ENCODE measurements at regions not wholly inside any gene's neighbourhood (a gene's known extent, or its start where the extent isn't known, plus 50 kb on each side); places are given as distances from the start of the nearest gene placed in this dataset.

- H3K4me3 ChIP-seq, result no peak overlapping the region
- DNase-seq, result no peak
- H3K27me3 ChIP-seq, result no peaks in the 10 kb centered on the region
- H3K9me3 ChIP-seq, result no peaks in the 10 kb centered on the region
- no peaks in the 10 kb centered on the region for H3K36me3 ChIP-seq
Observed at GRCh38 chr20:20915844-20916243, 190.3 kb downstream of the LINC00237 start.

DNA sequence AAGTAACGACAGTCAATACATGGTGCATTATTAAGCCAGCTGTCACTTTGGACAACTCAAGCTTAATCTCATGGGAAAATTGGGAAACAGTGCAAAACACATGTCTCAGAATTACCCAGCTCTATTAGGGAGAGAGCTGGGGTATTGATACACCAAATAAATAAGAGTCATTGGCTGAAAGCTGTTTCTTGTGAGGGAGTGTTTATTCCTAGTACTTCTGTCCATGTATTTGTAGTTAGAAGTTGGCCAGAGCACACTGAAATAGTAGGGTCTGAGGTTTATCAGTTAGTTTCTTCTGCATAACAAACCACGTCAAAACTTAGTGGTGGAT, 192.0 kb upstream of the RALGAPA2 start:
- no peak for DNase-seq
- Histone ChIP-seq H3K27me3 (no peaks in the 10 kb centered on the region), H3K9me3 (no peaks in the 10 kb centered on the region)

GRCh38 chr20:20903773-20904500, 191.5 kb upstream of the RALGAPA2 start:
- Histone ChIP-seq H3K27me3 (no peaks in the 10 kb centered on the region), H3K4me3 (no peak overlapping the region), H3K9me3 (no peaks in the 10 kb centered on the region), H3K36me3 (no peaks in the 10 kb centered on the region)
- DNase-seq, result no peak

More for the DNA sequence above, 192.0 kb upstream of the RALGAPA2 start:
- Histone ChIP-seq H3K4me3 (no peak overlapping the region), H3K36me3 (no peaks in the 10 kb centered on the region)

GRCh38 chr20:20897922-20898321, 185.5 kb upstream of the RALGAPA2 start:
- Histone ChIP-seq H3K36me3 (no peaks in the 10 kb centered on the region), H3K27me3 (no peaks in the 10 kb centered on the region), H3K9me3 (no peaks in the 10 kb centered on the region), H3K4me3 (no peak overlapping the region)
- DNase-seq, result no peak

DNA sequence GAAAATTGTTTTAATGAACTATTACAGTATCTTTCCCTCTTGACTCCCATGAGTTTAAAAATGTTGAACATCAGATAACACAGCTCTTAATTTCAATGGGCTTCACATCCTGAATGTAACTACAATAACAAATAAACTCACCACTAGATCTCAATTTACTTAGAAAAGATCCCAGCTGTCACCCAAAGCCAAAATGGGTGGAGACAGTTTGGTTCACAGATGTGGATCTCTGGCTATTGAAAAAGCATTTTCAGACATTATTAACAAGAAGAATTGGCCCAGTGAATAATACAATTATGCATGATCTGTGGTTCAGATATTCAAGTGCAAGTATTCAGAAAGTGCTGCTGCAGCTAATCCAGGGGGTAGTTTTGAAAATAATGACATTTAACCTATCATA, 184.7 kb upstream of the RALGAPA2 start:
- DNase-seq, result no peak
- H3K4me3 ChIP-seq, result no peak overlapping the region
- no peaks in the 10 kb centered on the region for H3K27me3 ChIP-seq
- H3K36me3 ChIP-seq, result no peaks in the 10 kb centered on the region
- H3K9me3 ChIP-seq, result no peaks in the 10 kb centered on the region

DNA sequence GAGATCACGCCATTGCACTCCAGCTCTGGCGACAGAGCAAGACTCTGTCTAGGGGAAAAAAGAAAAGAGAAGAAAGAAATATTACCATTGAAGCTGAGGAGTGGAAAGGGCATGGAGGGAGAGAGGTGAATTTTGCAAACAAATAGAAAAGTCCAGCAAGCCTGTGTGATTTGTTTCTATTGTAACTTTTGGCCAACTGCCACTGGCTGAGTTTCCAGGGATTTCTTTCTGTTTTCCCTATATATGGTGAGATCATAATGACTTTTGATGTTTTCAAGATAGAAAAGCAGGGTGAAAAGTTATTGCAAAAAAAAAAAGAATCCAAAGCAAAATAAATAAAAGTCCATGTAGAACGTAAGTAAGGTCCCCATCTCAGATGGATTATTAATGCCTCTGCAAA, 184.2 kb upstream of the RALGAPA2 start:
- no peaks in the 10 kb centered on the region for H3K36me3 ChIP-seq
- H3K9me3 ChIP-seq, result no peaks in the 10 kb centered on the region
- DNase-seq, result no peak
- no peaks in the 10 kb centered on the region for H3K27me3 ChIP-seq
- H3K4me3 ChIP-seq, result no peak overlapping the region

DNA sequence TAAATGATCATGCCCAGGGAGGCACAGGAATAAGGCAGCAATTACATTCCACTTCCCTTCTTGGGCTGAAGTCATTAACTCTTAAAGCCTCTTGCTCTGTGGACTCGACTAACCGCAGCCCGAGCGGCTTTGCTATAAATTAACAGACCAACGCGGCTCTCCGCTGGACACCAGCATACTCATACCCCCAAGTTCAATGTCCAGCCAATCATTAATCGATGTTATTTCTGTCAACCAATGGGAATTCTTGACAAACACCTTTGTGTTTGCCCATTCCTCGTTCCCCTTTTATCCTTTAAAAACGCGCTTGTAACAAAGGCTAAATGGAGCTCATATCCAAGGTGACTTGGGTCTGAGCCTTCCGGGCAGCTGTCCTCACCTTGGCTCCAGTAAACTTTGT, 183.1 kb upstream of the RALGAPA2 start:
- no peaks in the 10 kb centered on the region for H3K27me3 ChIP-seq
- DNase-seq, result no peak
- H3K9me3 ChIP-seq, result no peaks in the 10 kb centered on the region
- no peak overlapping the region for H3K4me3 ChIP-seq
- H3K36me3 ChIP-seq, result no peaks in the 10 kb centered on the region

GRCh38 chr20:20894753-20895152, 182.3 kb upstream of the RALGAPA2 start:
- H3K27me3 ChIP-seq, result no peaks in the 10 kb centered on the region
- H3K36me3 ChIP-seq, result no peaks in the 10 kb centered on the region
- H3K4me3 ChIP-seq, result no peak overlapping the region
- no peaks in the 10 kb centered on the region for H3K9me3 ChIP-seq
- peak; percentile 4 for DNase-seq

DNA sequence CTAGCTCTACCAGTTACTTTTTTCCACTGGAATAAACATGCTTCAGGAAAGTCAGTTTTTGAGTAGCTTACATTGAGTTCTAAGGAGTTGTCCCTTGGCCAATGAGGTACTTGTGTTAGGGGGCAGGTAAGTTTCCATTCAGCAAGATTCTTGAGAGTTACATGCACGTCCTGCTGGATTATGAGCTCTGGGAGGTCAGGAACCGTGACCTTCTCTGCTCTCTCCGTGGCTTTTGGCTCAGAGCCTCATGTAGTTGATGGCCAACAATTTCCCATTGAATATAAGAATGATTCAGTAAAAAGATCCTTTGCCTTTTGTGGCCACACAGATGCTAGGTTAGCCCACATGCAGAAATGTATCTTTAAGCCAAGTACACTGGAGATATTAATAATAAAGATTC, 181.8 kb upstream of the RALGAPA2 start:
- Histone ChIP-seq H3K9me3 (no peaks in the 10 kb centered on the region), H3K4me3 (no peak overlapping the region), H3K27me3 (no peaks in the 10 kb centered on the region), H3K36me3 (no peaks in the 10 kb centered on the region)
- no peak for DNase-seq

DNA sequence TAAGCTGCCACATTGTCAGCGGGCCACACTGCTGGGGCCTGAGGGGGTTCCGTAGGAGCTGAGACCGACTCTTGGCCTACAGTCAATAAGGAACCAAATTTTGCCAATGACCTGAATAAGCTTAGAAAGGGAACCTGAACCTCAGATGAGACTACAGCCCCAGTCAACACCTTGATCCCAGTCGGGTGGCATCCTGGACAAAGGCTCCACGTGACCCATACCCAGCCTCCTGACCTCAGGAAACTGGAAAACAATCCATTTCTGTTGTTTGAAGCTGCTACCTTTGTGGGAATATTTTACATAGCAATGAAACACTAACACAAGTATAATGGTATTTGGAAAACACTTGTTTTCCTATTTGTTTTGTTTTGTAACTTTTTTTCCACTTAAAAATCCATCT, 179.9 kb upstream of the RALGAPA2 start:
- H3K9me3 ChIP-seq, result no peaks in the 10 kb centered on the region
- no peaks in the 10 kb centered on the region for H3K27me3 ChIP-seq
- DNase-seq, result no peak
- no peak overlapping the region for H3K4me3 ChIP-seq
- H3K36me3 ChIP-seq, result no peaks in the 10 kb centered on the region

DNA sequence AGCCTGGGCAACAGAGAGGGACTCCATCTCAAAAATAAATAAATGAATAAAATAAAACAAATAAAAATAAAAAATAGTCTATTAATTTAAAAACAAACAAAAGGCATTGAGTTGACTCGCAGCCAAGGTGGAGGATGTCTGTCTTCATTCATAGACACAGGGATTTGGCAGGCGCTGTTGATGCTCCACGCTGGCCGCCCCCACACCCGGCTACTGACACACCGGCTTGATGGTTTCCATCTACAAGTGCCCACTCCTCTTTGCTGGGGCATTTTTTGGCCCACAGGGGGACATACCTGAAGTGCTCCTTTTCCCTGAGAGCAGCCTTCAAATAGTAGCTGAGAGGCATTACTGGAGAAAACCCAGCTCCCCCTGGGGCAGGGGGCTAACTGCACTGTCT, 178.3 kb upstream of the RALGAPA2 start:
- Histone ChIP-seq H3K9me3 (no peaks in the 10 kb centered on the region), H3K27me3 (no peaks in the 10 kb centered on the region), H3K36me3 (no peaks in the 10 kb centered on the region), H3K4me3 (no peak overlapping the region)
- no peak for DNase-seq

GRCh38 chr20:20888936-20889335, 176.5 kb upstream of the RALGAPA2 start:
- Histone ChIP-seq H3K36me3 (no peaks in the 10 kb centered on the region), H3K9me3 (no peaks in the 10 kb centered on the region), H3K27me3 (no peaks in the 10 kb centered on the region), H3K4me3 (no peak overlapping the region)
- DNase-seq, result no peak

- DNase-seq, result no peak
- no peak overlapping the region for H3K4me3 ChIP-seq
- no peaks in the 10 kb centered on the region for H3K36me3 ChIP-seq
- H3K27me3 ChIP-seq, result no peaks in the 10 kb centered on the region
- no peaks in the 10 kb centered on the region for H3K9me3 ChIP-seq
Observed at GRCh38 chr20:20888266-20888656, 175.8 kb upstream of the RALGAPA2 start.

DNA sequence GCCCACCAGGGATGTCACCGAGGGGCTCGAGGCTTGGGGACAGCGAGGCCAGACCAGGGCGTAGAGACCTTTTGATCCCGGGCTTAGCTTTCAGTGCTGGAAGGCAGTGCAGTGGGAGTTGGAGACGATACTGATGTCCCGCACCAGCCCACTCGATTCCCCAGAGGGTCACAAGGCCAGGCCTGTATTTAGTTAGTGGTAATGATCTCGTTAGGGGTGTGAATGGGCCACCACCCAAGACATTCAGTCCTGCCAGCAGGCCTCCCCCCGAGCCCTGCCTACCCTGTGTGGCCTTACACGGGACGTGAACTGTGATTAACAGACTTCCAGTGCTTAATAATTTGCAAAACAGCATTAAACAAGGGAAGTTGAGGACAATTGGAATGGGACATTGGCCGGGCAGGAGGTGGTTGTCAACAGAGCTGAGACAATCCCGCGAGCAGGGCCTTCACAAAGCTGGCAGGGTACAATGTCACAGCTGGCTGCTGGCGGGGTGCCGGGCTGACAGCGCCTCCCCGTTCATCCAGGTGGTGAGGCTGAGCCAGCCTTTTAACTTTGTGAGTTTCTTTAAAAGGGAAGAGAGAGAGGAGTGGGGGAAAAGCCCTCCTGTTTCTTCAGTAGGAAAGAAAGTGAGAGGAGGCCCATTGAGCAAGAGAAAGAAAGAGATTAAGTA, 175.3 kb upstream of the RALGAPA2 start:
- Histone ChIP-seq H3K4me3 (no peak overlapping the region), H3K36me3 (no peaks in the 10 kb centered on the region), H3K9me3 (no peaks in the 10 kb centered on the region), H3K27me3 (no peaks in the 10 kb centered on the region)
- no peak for DNase-seq

GRCh38 chr20:20881808-20882207, 169.4 kb upstream of the RALGAPA2 start:
- H3K36me3 ChIP-seq, result no peaks in the 10 kb centered on the region
- no peak overlapping the region for H3K4me3 ChIP-seq
- H3K27me3 ChIP-seq, result no peaks in the 10 kb centered on the region

DNA sequence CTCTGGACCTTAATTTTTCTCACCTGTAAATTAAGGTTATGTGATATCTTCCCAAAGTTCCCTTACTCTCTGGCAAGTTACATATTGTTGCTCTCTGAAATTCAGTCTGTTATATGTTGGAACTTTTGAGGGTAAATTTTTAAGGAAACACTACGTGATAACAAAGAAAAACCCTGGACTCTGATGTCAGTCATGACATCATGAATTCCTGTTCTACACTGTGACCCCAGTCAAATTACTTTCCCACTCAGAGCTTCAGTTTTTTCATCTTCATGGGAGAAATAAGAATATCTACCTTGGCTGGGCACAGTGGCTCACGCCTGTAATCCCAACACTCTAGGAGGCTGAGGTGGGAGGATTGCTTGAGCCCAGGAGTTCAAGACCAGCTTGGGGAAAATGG, 164.6 kb upstream of the RALGAPA2 start:
- H3K4me3 ChIP-seq, result no peak overlapping the region
- no peak for DNase-seq
- no peaks in the 10 kb centered on the region for H3K9me3 ChIP-seq
- no peaks in the 10 kb centered on the region for H3K27me3 ChIP-seq
- H3K36me3 ChIP-seq, result no peaks in the 10 kb centered on the region

More at GRCh38 chr20:20881808-20882207, 169.4 kb upstream of the RALGAPA2 start:
- no peak for DNase-seq
- no peaks in the 10 kb centered on the region for H3K9me3 ChIP-seq

DNA sequence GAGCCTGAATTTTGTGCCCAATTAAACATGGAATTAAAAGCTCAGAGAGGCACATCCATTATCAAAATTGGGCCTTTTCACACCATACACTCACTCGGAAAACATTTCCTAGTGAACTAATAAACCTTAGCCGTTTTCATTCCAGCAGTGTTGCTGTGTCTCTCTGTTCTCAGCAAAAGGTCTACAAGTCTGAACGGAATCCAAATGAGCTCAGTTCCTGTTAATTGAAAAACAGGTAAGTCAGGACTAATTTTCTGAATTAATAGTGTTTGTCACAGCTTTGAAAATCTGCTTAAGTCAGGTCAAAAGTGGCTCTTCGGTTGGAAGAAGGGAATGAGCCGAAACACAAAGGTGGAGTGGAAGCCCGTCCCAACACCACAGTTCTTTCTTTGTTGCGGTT, 163.3 kb upstream of the RALGAPA2 start:
- DNase-seq, result no peak
- no peaks in the 10 kb centered on the region for H3K36me3 ChIP-seq
- no peaks in the 10 kb centered on the region for H3K27me3 ChIP-seq
- H3K9me3 ChIP-seq, result no peaks in the 10 kb centered on the region
- H3K4me3 ChIP-seq, result no peak overlapping the region

GRCh38 chr20:20872428-20872827, 160.0 kb upstream of the RALGAPA2 start:
- H3K27me3 ChIP-seq, result no peaks in the 10 kb centered on the region
- no peak overlapping the region for H3K4me3 ChIP-seq
- no peaks in the 10 kb centered on the region for H3K36me3 ChIP-seq
- H3K9me3 ChIP-seq, result no peaks in the 10 kb centered on the region
- no peak for DNase-seq

All from MG63 (cell line).